ENCODE measurements at regions not wholly inside any gene's neighbourhood (a gene's known extent, or its start where the extent isn't known, plus 50 kb on each side); places are given as distances from the start of the nearest gene placed in this dataset.

- DNase-seq (ENCODE audit: low read depth): no peak
- no peak overlapping the region for H3K4me3 ChIP-seq (ENCODE audit: low read length)
- TF ChIP-seq, protein P1, sequence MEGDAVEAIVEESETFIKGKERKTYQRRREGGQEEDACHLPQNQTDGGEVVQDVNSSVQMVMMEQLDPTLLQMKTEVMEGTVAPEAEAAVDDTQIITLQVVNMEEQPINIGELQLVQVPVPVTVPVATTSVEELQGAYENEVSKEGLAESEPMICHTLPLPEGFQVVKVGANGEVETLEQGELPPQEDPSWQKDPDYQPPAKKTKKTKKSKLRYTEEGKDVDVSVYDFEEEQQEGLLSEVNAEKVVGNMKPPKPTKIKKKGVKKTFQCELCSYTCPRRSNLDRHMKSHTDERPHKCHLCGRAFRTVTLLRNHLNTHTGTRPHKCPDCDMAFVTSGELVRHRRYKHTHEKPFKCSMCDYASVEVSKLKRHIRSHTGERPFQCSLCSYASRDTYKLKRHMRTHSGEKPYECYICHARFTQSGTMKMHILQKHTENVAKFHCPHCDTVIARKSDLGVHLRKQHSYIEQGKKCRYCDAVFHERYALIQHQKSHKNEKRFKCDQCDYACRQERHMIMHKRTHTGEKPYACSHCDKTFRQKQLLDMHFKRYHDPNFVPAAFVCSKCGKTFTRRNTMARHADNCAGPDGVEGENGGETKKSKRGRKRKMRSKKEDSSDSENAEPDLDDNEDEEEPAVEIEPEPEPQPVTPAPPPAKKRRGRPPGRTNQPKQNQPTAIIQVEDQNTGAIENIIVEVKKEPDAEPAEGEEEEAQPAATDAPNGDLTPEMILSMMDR (conservative IDR thresholded peaks at IDR 0.05; ENCODE audit: low read depth, low read length): no peak
These were observed 294.9 kb upstream of the NR2F2 start for GRCh38 chr15:96035635-96036034.

DNA sequence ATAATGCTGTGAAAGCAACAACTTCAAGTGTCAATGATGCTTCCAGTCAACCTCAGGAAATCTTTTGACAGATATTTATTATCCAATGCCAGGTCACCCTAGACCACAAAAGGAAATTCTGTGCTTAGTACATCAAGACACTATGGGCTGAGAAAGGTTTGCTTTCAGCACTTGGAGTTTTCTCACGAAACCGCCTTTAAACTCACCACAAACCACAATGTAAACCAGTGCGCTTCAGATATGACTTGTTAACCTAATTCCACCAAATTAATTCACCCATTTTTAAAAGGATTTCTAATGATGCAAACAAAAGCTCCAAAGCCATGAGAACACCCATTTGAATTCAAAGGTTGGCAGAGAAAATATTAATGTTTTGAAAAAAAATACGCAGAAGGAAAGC lies 292.9 kb upstream of the NR2F2 start:
- DNase-seq (ENCODE audit: low read depth): peak; percentile 26
- H3K4me3 ChIP-seq (ENCODE audit: low read length): no peak overlapping the region
- TF ChIP-seq, protein P1 (conservative IDR thresholded peaks at IDR 0.05; ENCODE audit: low read depth, low read length): no peak

DNA sequence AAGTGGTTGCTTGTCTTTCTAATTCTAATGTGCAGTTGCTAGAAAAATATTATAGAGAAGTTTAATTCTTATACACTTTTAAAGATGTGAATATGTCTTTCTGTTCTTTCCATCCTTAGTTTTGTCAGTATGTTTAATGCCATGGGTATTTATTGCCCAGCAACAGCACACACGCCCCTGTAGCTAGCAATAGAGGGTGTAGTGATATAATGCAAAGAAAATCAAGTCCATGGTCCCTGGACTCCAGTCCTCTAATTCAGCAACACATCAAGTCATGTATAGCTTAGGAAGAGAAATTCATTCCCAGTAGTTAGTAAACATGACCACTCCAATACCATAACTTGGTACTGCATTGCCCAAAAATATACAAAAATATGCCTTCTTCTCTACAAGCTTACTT lies 292.4 kb upstream of the NR2F2 start:
- no peak for DNase-seq (ENCODE audit: low read depth)
- H3K4me3 ChIP-seq (ENCODE audit: low read length): no peak overlapping the region
- TF ChIP-seq, protein P1 (conservative IDR thresholded peaks at IDR 0.05; ENCODE audit: low read depth, low read length): no peak

DNA sequence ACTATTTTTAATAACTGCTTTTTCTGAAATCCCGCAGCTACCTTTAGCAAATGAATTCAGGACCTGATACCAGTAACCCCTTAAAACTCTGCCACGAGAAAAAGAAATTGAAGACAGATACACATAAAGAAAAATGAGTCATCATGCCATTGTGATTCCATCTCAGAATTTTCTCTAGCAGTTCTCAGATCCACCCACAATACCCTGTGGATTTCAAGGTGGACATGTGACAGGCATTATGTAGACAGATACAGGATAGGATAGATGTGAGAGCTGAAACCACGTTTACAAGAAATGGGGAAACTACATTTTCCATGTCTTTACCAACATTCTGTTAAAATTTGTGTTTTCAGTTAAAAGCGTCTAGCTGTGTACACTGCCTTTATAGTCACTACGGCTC lies 291.9 kb upstream of the NR2F2 start:
- DNase-seq (ENCODE audit: low read depth): no peak
- TF ChIP-seq, protein P1 (conservative IDR thresholded peaks at IDR 0.05; ENCODE audit: low read depth, low read length): no peak
- no peak overlapping the region for H3K4me3 ChIP-seq (ENCODE audit: low read length)

DNA sequence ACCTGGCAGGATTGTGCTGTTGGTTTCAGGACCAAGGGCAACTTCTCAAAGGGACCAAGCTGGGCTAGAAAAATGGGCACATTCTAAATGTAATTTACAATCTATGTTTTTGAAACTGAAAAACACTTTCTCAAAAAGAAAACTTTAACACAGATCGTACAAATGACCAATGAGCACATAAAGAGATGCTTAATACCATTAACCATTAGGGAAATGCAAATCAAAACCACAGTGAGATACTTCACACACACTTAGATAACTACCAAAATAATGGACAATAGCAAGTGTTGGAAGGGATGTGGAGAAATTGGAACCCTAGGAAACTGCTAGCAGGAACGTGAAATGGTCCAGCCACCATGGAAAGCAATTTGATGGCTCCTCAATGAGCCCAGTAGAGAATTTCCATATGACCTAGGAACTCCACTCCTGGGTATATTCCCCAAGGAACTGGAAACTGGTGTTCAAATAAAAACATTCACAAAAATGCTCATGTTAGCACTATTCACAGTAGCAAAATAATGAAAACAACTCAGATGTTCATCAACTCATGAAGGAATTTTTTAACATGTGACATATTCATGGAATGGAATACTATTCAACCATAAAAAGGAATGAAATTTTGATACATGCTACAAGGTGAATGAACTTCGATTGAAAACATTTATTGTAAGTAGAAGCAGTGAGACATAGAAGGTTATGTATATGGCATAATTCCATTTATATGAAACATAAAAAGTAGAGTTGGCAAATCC lies 288.3 kb upstream of the NR2F2 start:
- H3K4me3 ChIP-seq (ENCODE audit: low read length): no peak overlapping the region
- no peak for DNase-seq (ENCODE audit: low read depth)
- TF ChIP-seq, protein P1 (conservative IDR thresholded peaks at IDR 0.05; ENCODE audit: low read depth, low read length): no peak

GRCh38 chr15:96042734-96043224 lies 287.7 kb upstream of the NR2F2 start:
- DNase-seq (ENCODE audit: low read depth): no peak
- no peak overlapping the region for H3K4me3 ChIP-seq (ENCODE audit: low read length)
- TF ChIP-seq, protein P1 (conservative IDR thresholded peaks at IDR 0.05; ENCODE audit: low read depth, low read length): no peak

DNA sequence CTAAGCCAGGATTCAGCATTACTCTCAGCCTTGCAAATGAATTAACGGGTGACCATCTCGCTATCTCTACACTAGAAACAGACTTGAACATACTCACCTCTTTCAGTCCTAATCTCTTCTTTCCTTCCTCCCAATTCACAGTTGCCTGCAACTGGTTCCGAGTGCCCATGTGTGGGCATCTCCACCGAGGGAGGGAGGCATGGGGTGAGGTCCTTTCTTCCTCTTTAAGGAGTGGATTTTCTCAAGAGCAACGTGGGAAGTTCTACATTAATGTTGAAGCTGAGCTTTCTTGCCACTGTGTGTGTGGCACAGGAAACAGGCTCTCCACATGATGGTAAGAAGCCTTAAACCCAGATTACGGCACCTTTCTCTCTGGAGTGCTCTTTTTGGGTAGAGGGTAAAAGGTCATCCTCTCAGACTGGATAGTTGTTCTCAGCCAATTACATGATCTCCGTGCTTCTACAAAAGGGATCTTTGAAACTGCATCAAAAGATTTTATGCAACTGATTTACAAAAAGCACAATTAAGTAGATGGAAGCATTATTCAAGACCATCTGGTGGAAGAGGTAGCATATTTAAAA lies 286.8 kb upstream of the NR2F2 start:
- no peak for DNase-seq (ENCODE audit: low read depth)
- TF ChIP-seq, protein P1 (conservative IDR thresholded peaks at IDR 0.05; ENCODE audit: low read depth, low read length): no peak
- no peak overlapping the region for H3K4me3 ChIP-seq (ENCODE audit: low read length)
